HEK293 (cell line): ENCODE measurements at regions not wholly inside any gene's neighbourhood (a gene's known extent, or its start where the extent isn't known, plus 50 kb on each side); places are given as distances from the start of the nearest gene placed in this dataset.

Experiments
- CTCF ChIA-PET: fragments of 350-600 bp; formaldehyde crosslinking; extraction: SDS; loops from one replicate; lab custom pipeline; 2021; ENCODE audit warnings: antibody characterized with exemption; lab: Yijun Ruan, JAX
- POLR2A ChIA-PET: fragments of 300-600 bp; formaldehyde crosslinking; extraction: SDS; loops from one replicate; lab custom pipeline; 2020; ENCODE audit warnings: antibody characterized with exemption, inconsistent platforms; lab: Yijun Ruan, JAX
- H3K27ac ChIP-seq: fragments of 200-500 bp; sonication (Bioruptor generic); 2 replicates; pipeline ENCODE4 v1.5.1; 2014; ENCODE audit warnings: low read depth, low read length, control low read depth, inconsistent platforms; ENCODE audit errors: extremely low read depth
- H3K36me3 ChIP-seq, 2 experiments: fragments of 200-500 bp in 1 of 2; sonication (Bioruptor generic) in 1 of 2; 1 replicate in 1 of 2; 2 replicates in 1 of 2; pipeline ENCODE4 v1.5.1; 2014 to 2017; ENCODE audit warnings: inconsistent platforms in 2 of 2, low read length in 2 of 2; ENCODE audit not compliant: control insufficient read depth in 2 of 2, insufficient read depth in 1 of 2
- H3K4me1 ChIP-seq: fragments of 200-500 bp; sonication (Bioruptor generic); 2 replicates; pipeline ENCODE4 v1.5.1; 2014; ENCODE audit warnings: mild to moderate bottlenecking, low read length, inconsistent platforms; ENCODE audit not compliant: control insufficient read depth, insufficient read depth
- H3K4me3 ChIP-seq: 2 replicates; pipeline ENCODE4 v1.5.1; 2011; ENCODE audit warnings: low read depth, mild to moderate bottlenecking, control low read depth, low read length, moderate library complexity
- H3K9me3 ChIP-seq: fragments of 200-500 bp; sonication (Bioruptor generic); 2 replicates; pipeline ENCODE4 v1.5.1; 2014; ENCODE audit warnings: low read depth, low read length, inconsistent platforms; ENCODE audit not compliant: control insufficient read depth, insufficient read depth
- GFI1B ChIP-seq: fragments of 450-650 bp; formaldehyde crosslinking; IDR thresholded peaks from 2 replicates; pipeline ENCODE4 v1.5.1; 2016; ENCODE audit warnings: missing biosample characterization, missing genetic modification characterization
- HOXA7 ChIP-seq: sonication (generic); formaldehyde crosslinking; IDR thresholded peaks from 2 replicates; pipeline ENCODE4 v1.8.1; 2022; ENCODE audit warnings: missing genetic modification reagents, borderline replicate concordance
- IKZF3 ChIP-seq: fragments of 450-650 bp; IDR thresholded peaks from 2 replicates; pipeline ENCODE4 v1.5.0; 2018; ENCODE audit warnings: missing biosample characterization, mild to moderate bottlenecking, missing genetic modification characterization, moderate library complexity
- OVOL3 ChIP-seq: fragments of 450-650 bp; formaldehyde crosslinking; IDR thresholded peaks from 2 replicates; pipeline ENCODE4 v1.5.1; 2016; ENCODE audit warnings: missing biosample characterization, missing genetic modification characterization
- WT1 ChIP-seq: fragments of 450-650 bp; formaldehyde crosslinking; IDR thresholded peaks from 2 replicates; pipeline ENCODE4 v1.5.1; 2016; ENCODE audit warnings: missing biosample characterization, missing genetic modification characterization
- ZBTB7A ChIP-seq: fragments of 450-650 bp; formaldehyde crosslinking; IDR thresholded peaks from 2 replicates; pipeline ENCODE4 v1.5.1; 2016; ENCODE audit warnings: low read depth, missing biosample characterization, missing genetic modification characterization
- ZFP3 ChIP-seq: fragments of 450-650 bp; formaldehyde crosslinking; IDR thresholded peaks from 2 replicates; pipeline ENCODE4 v1.5.1; 2016; ENCODE audit warnings: low read depth, missing biosample characterization, missing genetic modification characterization
- ZNF155 ChIP-seq: fragments of 450-650 bp; formaldehyde crosslinking; IDR thresholded peaks from 2 replicates; pipeline ENCODE4 v1.5.1; 2016; ENCODE audit warnings: missing biosample characterization, missing genetic modification characterization
- ZNF16 ChIP-seq: fragments of 450-650 bp; formaldehyde crosslinking; IDR thresholded peaks from 2 replicates; pipeline ENCODE4 v1.5.1; 2016; ENCODE audit warnings: low read depth, missing biosample characterization, missing genetic modification characterization
- ZNF211 ChIP-seq: fragments of 450-650 bp; formaldehyde crosslinking; IDR thresholded peaks from 2 replicates; pipeline ENCODE4 v1.5.1; 2016; ENCODE audit warnings: low read depth, missing biosample characterization, missing genetic modification characterization
- ZNF292 ChIP-seq: fragments of 450-650 bp; formaldehyde crosslinking; IDR thresholded peaks from 2 replicates; pipeline ENCODE4 v1.5.1; 2016; ENCODE audit warnings: low read depth, missing biosample characterization, missing genetic modification characterization, borderline replicate concordance
- ZNF544 ChIP-seq: fragments of 450-650 bp; formaldehyde crosslinking; IDR thresholded peaks from 2 replicates; pipeline ENCODE4 v1.5.0; 2017; ENCODE audit warnings: missing biosample characterization, missing genetic modification characterization
- ZNF571 ChIP-seq: fragments of 450-650 bp; formaldehyde crosslinking; IDR thresholded peaks from 2 replicates; pipeline ENCODE4 v1.5.0; 2017; ENCODE audit warnings: missing biosample characterization, missing genetic modification characterization
- ZNF747 ChIP-seq: fragments of 450-650 bp; formaldehyde crosslinking; IDR thresholded peaks from 2 replicates; pipeline ENCODE4 v1.5.1; 2016; ENCODE audit warnings: missing biosample characterization, missing genetic modification characterization
- TF ChIP-seq, protein P1 (sequence below): fragments of 450-650 bp; formaldehyde crosslinking; IDR thresholded peaks from 2 replicates; pipeline ENCODE4 v1.5.0; 2017; ENCODE audit warnings: missing biosample characterization, missing genetic modification characterization, borderline replicate concordance
- TF ChIP-seq, protein P2 (sequence below): fragments of 450-650 bp; IDR thresholded peaks from 2 replicates; pipeline ENCODE4 v1.5.1; 2018; ENCODE audit warnings: missing biosample characterization, missing genetic modification characterization
- TF ChIP-seq, protein P3 (sequence below): fragments of 450-650 bp; formaldehyde crosslinking; IDR thresholded peaks from 2 replicates; pipeline ENCODE4 v1.5.1; 2016; ENCODE audit warnings: missing biosample characterization, missing genetic modification characterization, low read depth
- TF ChIP-seq, protein P4 (sequence below): sonication (generic); formaldehyde crosslinking; IDR thresholded peaks from 2 replicates; pipeline ENCODE4 v1.8.1; 2022; ENCODE audit warnings: mild to moderate bottlenecking, moderate library complexity, missing genetic modification reagents
- TF ChIP-seq, protein P5 (sequence below): fragments of 450-650 bp; formaldehyde crosslinking; IDR thresholded peaks from 2 replicates; pipeline ENCODE4 v1.5.1; 2016; ENCODE audit warnings: missing biosample characterization, missing genetic modification characterization
- TF ChIP-seq, protein P6 (sequence below): fragments of 450-650 bp; formaldehyde crosslinking; conservative IDR thresholded peaks from 2 replicates; pipeline ENCODE4 v1.5.1; 2016; ENCODE audit warnings: low read depth, missing biosample characterization, missing genetic modification characterization

DNA sequence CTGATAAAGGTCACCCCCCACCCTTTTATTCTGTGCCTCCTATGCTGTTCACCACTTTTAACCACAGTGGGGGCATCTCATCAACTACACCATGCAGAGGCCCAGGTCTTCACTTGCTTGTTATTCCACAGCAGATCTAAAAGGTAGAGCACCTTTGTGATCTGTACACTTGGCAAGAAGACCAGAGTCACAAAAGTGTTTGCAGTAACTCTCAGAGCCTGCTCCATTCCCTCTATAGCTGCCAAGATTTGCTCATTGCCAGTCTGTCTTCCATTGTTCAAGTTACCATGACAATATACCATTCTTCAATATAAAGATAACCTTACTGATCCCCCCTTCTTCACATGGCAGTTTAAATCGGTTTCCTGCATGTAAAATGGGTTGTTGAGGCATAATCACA, 180.0 kb downstream of the TOX3 start (continued):
- TF ChIP-seq, protein P1, sequence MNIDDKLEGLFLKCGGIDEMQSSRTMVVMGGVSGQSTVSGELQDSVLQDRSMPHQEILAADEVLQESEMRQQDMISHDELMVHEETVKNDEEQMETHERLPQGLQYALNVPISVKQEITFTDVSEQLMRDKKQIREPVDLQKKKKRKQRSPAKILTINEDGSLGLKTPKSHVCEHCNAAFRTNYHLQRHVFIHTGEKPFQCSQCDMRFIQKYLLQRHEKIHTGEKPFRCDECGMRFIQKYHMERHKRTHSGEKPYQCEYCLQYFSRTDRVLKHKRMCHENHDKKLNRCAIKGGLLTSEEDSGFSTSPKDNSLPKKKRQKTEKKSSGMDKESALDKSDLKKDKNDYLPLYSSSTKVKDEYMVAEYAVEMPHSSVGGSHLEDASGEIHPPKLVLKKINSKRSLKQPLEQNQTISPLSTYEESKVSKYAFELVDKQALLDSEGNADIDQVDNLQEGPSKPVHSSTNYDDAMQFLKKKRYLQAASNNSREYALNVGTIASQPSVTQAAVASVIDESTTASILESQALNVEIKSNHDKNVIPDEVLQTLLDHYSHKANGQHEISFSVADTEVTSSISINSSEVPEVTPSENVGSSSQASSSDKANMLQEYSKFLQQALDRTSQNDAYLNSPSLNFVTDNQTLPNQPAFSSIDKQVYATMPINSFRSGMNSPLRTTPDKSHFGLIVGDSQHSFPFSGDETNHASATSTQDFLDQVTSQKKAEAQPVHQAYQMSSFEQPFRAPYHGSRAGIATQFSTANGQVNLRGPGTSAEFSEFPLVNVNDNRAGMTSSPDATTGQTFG (tag by site-specific recombination), result no peak
- TF ChIP-seq, protein P2, sequence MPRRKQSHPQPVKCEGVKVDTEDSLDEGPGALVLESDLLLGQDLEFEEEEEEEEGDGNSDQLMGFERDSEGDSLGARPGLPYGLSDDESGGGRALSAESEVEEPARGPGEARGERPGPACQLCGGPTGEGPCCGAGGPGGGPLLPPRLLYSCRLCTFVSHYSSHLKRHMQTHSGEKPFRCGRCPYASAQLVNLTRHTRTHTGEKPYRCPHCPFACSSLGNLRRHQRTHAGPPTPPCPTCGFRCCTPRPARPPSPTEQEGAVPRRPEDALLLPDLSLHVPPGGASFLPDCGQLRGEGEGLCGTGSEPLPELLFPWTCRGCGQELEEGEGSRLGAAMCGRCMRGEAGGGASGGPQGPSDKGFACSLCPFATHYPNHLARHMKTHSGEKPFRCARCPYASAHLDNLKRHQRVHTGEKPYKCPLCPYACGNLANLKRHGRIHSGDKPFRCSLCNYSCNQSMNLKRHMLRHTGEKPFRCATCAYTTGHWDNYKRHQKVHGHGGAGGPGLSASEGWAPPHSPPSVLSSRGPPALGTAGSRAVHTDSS, result no peak

DNA sequence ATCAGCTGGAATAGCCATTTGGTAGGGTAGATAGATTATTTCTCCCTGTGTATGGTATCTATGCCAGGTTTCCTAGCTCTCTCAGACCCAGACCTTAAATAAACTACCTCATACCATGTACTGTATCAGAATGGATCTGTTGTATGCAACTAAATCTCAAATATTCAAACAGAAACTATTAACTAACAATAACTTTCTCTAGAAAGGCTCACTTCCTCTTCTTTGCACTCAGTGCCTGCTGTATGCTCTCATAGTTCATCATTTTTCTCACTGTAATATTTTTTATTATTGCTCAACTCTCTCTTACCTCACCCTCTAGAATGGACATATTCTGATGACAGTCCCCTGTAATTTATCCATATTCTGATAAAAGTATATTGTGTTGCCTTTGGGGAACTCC, 182.4 kb downstream of the TOX3 start:
- no peak overlapping the region for H3K27ac ChIP-seq

DNA sequence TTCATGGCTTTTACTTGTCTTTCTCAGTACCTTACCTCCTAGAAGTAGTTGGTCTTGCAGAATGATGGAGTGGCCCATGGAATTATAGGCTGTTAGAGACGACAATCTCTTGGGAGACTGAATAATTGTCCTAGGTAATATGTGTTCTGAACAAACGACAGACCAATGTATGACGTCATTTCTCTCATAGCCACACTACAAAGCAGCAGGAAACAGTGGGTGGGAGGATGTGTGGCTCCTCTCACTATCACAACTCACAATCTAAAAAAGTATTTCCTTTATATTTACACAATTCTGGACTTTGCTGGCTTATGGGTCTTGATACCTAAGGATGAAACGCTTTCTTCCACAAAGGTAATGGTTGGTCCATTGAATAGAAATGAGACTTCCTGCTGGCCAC, 183.9 kb downstream of the TOX3 start:
- no peaks in the 10 kb centered on the region for H3K9me3 ChIP-seq
- no peaks in the 10 kb centered on the region for H3K36me3 ChIP-seq
- TF ChIP-seq, protein P3, sequence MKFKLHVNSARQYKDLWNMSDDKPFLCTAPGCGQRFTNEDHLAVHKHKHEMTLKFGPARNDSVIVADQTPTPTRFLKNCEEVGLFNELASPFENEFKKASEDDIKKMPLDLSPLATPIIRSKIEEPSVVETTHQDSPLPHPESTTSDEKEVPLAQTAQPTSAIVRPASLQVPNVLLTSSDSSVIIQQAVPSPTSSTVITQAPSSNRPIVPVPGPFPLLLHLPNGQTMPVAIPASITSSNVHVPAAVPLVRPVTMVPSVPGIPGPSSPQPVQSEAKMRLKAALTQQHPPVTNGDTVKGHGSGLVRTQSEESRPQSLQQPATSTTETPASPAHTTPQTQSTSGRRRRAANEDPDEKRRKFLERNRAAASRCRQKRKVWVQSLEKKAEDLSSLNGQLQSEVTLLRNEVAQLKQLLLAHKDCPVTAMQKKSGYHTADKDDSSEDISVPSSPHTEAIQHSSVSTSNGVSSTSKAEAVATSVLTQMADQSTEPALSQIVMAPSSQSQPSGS (tag by site-specific recombination), result peak; percentile 85
- TF ChIP-seq ZNF292 (tag by site-specific recombination), result no peak
- no peak for TF ChIP-seq ZNF155 (tag by site-specific recombination)
- H3K27ac ChIP-seq, result no peak overlapping the region
- CTCF ChIA-PET, result interaction anchor here (0.6 kb wide), 1 partner anchor 45 kb away, joined by 3 read pairs; no protein-coding TSS in a partner anchor
- POLR2A ChIA-PET, result no interaction called here
- no peaks in the 10 kb centered on the region for H3K4me1 ChIP-seq
- H3K4me3 ChIP-seq, result no peak overlapping the region

More for the DNA sequence above, 182.4 kb downstream of the TOX3 start:
- no peak overlapping the region for H3K4me3 ChIP-seq
- TF ChIP-seq ZBTB7A (tag by site-specific recombination) (no peak), ZFP3 (no peak), WT1 (no peak), ZNF747 (tag by site-specific recombination) (no peak), HOXA7 (CRISPR knock-in tag) (no peak), ZNF571 (tag by site-specific recombination) (no peak), GFI1B (tag by site-specific recombination) (no peak), IKZF3 (tag by site-specific recombination) (no peak), ZNF16 (tag by site-specific recombination) (no peak), ZNF544 (tag by site-specific recombination) (no peak), OVOL3 (no peak), ZNF211 (tag by site-specific recombination) (no peak)
- TF ChIP-seq, protein P4, sequence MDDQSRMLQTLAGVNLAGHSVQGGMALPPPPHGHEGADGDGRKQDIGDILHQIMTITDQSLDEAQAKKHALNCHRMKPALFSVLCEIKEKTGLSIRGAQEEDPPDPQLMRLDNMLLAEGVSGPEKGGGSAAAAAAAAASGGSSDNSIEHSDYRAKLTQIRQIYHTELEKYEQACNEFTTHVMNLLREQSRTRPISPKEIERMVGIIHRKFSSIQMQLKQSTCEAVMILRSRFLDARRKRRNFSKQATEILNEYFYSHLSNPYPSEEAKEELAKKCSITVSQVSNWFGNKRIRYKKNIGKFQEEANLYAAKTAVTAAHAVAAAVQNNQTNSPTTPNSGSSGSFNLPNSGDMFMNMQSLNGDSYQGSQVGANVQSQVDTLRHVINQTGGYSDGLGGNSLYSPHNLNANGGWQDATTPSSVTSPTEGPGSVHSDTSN (CRISPR knock-in tag), result no peak
- TF ChIP-seq, protein P5, sequence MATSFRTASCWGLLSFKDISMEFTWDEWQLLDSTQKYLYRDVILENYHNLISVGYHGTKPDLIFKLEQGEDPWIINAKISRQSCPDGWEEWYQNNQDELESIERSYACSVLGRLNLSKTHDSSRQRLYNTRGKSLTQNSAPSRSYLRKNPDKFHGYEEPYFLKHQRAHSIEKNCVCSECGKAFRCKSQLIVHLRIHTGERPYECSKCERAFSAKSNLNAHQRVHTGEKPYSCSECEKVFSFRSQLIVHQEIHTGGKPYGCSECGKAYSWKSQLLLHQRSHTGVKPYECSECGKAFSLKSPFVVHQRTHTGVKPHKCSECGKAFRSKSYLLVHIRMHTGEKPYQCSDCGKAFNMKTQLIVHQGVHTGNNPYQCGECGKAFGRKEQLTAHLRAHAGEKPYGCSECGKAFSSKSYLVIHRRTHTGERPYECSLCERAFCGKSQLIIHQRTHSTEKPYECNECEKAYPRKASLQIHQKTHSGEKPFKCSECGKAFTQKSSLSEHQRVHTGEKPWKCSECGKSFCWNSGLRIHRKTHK (tag by site-specific recombination), result no peak
- TF ChIP-seq, protein P6, sequence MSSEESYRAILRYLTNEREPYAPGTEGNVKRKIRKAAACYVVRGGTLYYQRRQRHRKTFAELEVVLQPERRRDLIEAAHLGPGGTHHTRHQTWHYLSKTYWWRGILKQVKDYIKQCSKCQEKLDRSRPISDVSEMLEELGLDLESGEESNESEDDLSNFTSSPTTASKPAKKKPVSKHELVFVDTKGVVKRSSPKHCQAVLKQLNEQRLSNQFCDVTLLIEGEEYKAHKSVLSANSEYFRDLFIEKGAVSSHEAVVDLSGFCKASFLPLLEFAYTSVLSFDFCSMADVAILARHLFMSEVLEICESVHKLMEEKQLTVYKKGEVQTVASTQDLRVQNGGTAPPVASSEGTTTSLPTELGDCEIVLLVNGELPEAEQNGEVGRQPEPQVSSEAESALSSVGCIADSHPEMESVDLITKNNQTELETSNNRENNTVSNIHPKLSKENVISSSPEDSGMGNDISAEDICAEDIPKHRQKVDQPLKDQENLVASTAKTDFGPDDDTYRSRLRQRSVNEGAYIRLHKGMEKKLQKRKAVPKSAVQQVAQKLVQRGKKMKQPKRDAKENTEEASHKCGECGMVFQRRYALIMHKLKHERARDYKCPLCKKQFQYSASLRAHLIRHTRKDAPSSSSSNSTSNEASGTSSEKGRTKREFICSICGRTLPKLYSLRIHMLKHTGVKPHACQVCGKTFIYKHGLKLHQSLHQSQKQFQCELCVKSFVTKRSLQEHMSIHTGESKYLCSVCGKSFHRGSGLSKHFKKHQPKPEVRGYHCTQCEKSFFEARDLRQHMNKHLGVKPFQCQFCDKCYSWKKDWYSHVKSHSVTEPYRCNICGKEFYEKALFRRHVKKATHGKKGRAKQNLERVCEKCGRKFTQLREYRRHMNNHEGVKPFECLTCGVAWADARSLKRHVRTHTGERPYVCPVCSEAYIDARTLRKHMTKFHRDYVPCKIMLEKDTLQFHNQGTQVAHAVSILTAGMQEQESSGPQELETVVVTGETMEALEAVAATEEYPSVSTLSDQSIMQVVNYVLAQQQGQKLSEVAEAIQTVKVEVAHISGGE (tag by site-specific recombination), result no peak
- TF ChIP-seq, all 188 proteins: peak for 0
- Histone ChIP-seq H3K36me3 (no peaks in the 10 kb centered on the region), H3K4me1 (no peaks in the 10 kb centered on the region), H3K9me3 (no peaks in the 10 kb centered on the region)
- ChIA-PET CTCF (no interaction called here), POLR2A (no interaction called here)
